Adrenal gland (tissue), 9 donors: ENCODE measurements at regions not wholly inside any gene's neighbourhood (a gene's known extent, or its start where the extent isn't known, plus 50 kb on each side); places are given as distances from the start of the nearest gene placed in this dataset.

Experiments
- DNase-seq, 7 donors: peaks; one replicate each; pipeline ENCODE4 v3.0.0-alpha.2; 2019 to 2020
- H3K27ac ChIP-seq, 5 donors: fragments of 200-600 bp; sonication (generic) in 4 of 5; 1 replicate in 3 of 5; 2 replicates in 2 of 5; pipeline versions ENCODE4 v1.5.1 to v1.8.0; 2016 to 2020; ENCODE audit warnings: mild to moderate bottlenecking in 1 of 5
- H3K27me3 ChIP-seq: fragments of 200-600 bp; 2 replicates; pipeline ENCODE4 v1.8.0; 2021
- H3K36me3 ChIP-seq, 2 donors: fragments of 200-600 bp; replicated peaks in 1 of 2; 1 replicate in 1 of 2; 2 replicates in 1 of 2; pipeline versions ENCODE4 v1.5.1 to v1.8.0; 2018 to 2022
- H3K4me1 ChIP-seq, 2 donors: fragments of 200-600 bp; replicated peaks in 1 of 2; 1 replicate in 1 of 2; 2 replicates in 1 of 2; pipeline versions ENCODE4 v1.5.1 to v1.8.0; 2018 to 2021
- H3K4me3 ChIP-seq, 4 donors: fragments of 200-600 bp; sonication (generic) in 3 of 4; one replicate each; pipeline ENCODE4 v1.5.1; 2016 to 2018
- H3K9me3 ChIP-seq, 3 donors: fragments of 200-600 bp; sonication (generic) in 1 of 3; replicated peaks in 1 of 3; 1 replicate in 2 of 3; 2 replicates in 1 of 3; pipeline versions ENCODE4 v1.5.1 to v1.8.0; 2016 to 2021
- CTCF ChIP-seq, 6 experiments: fragments of 450-650 bp in 4 of 6; fragments of 200-600 bp in 2 of 6; sonication (generic) in 1 of 6; IDR thresholded peaks; 1 replicate in 5 of 6; 2 replicates in 1 of 6; pipeline versions ENCODE4 v1.5.1 to v1.8.0; 2016 to 2021; ENCODE audit warnings: antibody characterized with exemption in 6 of 6, mild to moderate bottlenecking in 2 of 6, moderate library complexity in 1 of 6
- POLR2A ChIP-seq, 2 donors: fragments of 450-650 bp; IDR thresholded peaks; one replicate each; pipeline ENCODE4 v1.6.1; 2017; ENCODE audit warnings: antibody characterized with exemption in 2 of 2, mild to moderate bottlenecking in 2 of 2, moderate library complexity in 1 of 2
- WGBS, 4 donors: extraction: QIAGEN DNeasy Blood & Tissue Kit in 2 of 4; methylation state at CpG; one replicate each; pipeline versions ENCODE4 v1.1.5 to v1.1.7; 2013 to 2017; 5-methylcytosine and 5-hydroxymethylcytosine counted together
- intact Hi-C, 2 donors: fragments of 100-400 bp; cut with DNase I; formaldehyde crosslinking; loops; one replicate each; pipeline versions ENCODE4 v1.14.1 to v1.15.0; 2022 to 2023
- donor health status: healthy with polysubstance abuse.
- donor health status: Bipolar disorder and iron deficiency.
- donor health status: DM: yes; HTN: yes; CAD: no.
- donor health status: DM: no; HTN: no; CAD: no.
- donor health status: DM: no; HTN: no; CAD: no.

GRCh38 chr1:55384637-55385036 is 169.5 kb upstream of the USP24 start:
- intact Hi-C loops, result no loop called here
- DNase-seq, result no peak
- 84 to 92% (median 87%) methylated on average over 7 of the region's 7 CpGs for WGBS, 4 donors
- Histone ChIP-seq H3K36me3 (no peaks in the 10 kb centered on the region), H3K27ac (no peak overlapping the region), H3K9me3 (peaks cover 0 to 5% (median 0%) of the 10 kb centered on the region in 3 donors), H3K27me3 (no peaks in the 10 kb centered on the region), H3K4me1 (no peaks in the 10 kb centered on the region), H3K4me3 (no peak overlapping the region)
- TF ChIP-seq POLR2A (IDR thresholded peaks at IDR 0.05) (no peak), CTCF (IDR thresholded peaks at IDR 0.05) (no peak)

GRCh38 chr1:55382806-55383305 is 167.7 kb upstream of the USP24 start:
- 79 to 82% (median 81%) methylated on average over 9 to 11 of the region's 11 CpGs for WGBS, 4 donors
- H3K4me3 ChIP-seq, result no peak overlapping the region
- no peak for DNase-seq
- no peaks in the 10 kb centered on the region for H3K9me3 ChIP-seq
- TF ChIP-seq POLR2A (IDR thresholded peaks at IDR 0.05), result no peak
- TF ChIP-seq CTCF (IDR thresholded peaks at IDR 0.05), result no peak
- H3K36me3 ChIP-seq, result no peaks in the 10 kb centered on the region
- H3K27ac ChIP-seq, result no peak overlapping the region
- intact Hi-C loops, result no loop called here
- no peaks in the 10 kb centered on the region for H3K27me3 ChIP-seq
- H3K4me1 ChIP-seq, result no peaks in the 10 kb centered on the region

- no peaks in the 10 kb centered on the region for H3K36me3 ChIP-seq
- intact Hi-C loops, result no loop called here
- H3K27ac ChIP-seq, result no peak overlapping the region
- H3K4me1 ChIP-seq, result no peaks in the 10 kb centered on the region
- DNase-seq, result no peak
- WGBS, 4 donors, result 55 to 74% (median 66%) methylated on average over 2 of the region's 2 CpGs
- no peaks in the 10 kb centered on the region for H3K9me3 ChIP-seq
- no peaks in the 10 kb centered on the region for H3K27me3 ChIP-seq
- H3K4me3 ChIP-seq, result no peak overlapping the region
- no peak for TF ChIP-seq POLR2A (IDR thresholded peaks at IDR 0.05)
- TF ChIP-seq CTCF (IDR thresholded peaks at IDR 0.05), result no peak
These were observed 166.8 kb upstream of the USP24 start for GRCh38 chr1:55381983-55382382.

GRCh38 chr1:55381491-55381890 is 166.3 kb upstream of the USP24 start:
- TF ChIP-seq POLR2A (IDR thresholded peaks at IDR 0.05) (no peak), CTCF (IDR thresholded peaks at IDR 0.05) (no peak)
- WGBS, 4 donors, result 80 to 90% (median 83%) methylated on average over 5 of the region's 5 CpGs
- H3K27me3 ChIP-seq, result no peaks in the 10 kb centered on the region
- no peaks in the 10 kb centered on the region for H3K9me3 ChIP-seq
- H3K4me1 ChIP-seq, result no peaks in the 10 kb centered on the region
- no peak for DNase-seq
- no peak overlapping the region for H3K27ac ChIP-seq
- intact Hi-C loops, result no loop called here
- H3K36me3 ChIP-seq, result no peaks in the 10 kb centered on the region
- H3K4me3 ChIP-seq, result no peak overlapping the region
